SK-N-SH treated with all-trans-retinoic acid at 6 μM for 48 hours (cell line): ENCODE measurements at regions not wholly inside any gene's neighbourhood (a gene's known extent, or its start where the extent isn't known, plus 50 kb on each side); places are given as distances from the start of the nearest gene placed in this dataset.

Experiments used
- CREB5 ChIP-seq: fragments of 250-450 bp; sonication (Bioruptor Pico); IDR thresholded peaks from 2 replicates; pipeline ENCODE4 v1.5.1; 2020; ENCODE audit warnings: low read depth, mild to moderate bottlenecking, moderate library complexity
- CSRNP3 ChIP-seq: fragments of 250-450 bp; sonication (Bioruptor Pico); IDR thresholded peaks from 2 replicates; pipeline ENCODE4 v1.5.1; 2021; ENCODE audit warnings: mild to moderate bottlenecking, moderate library complexity
- ESRRG ChIP-seq: fragments of 250-450 bp; sonication (Bioruptor Pico); IDR thresholded peaks from 2 replicates; pipeline ENCODE4 v1.6.1; 2021; ENCODE audit warnings: mild to moderate bottlenecking
- GLIS3 ChIP-seq: fragments of 250-450 bp; sonication (Bioruptor Pico); IDR thresholded peaks from 2 replicates; pipeline ENCODE4 v1.5.0; 2020; ENCODE audit warnings: mild to moderate bottlenecking, moderate library complexity
- ISL1 ChIP-seq: fragments of 250-450 bp; sonication (Bioruptor Pico); IDR thresholded peaks from 2 replicates; pipeline ENCODE4 v2.1.2; 2022; ENCODE audit warnings: mild to moderate bottlenecking, moderate library complexity
- PATZ1 ChIP-seq: fragments of 250-450 bp; sonication (Bioruptor Pico); IDR thresholded peaks from 2 replicates; pipeline ENCODE4 v1.8.0; 2020; ENCODE audit warnings: mild to moderate bottlenecking, moderate library complexity, borderline replicate concordance
- PPARA ChIP-seq: fragments of 250-450 bp; sonication (Bioruptor Pico); IDR thresholded peaks from 2 replicates; pipeline ENCODE4 v1.5.0; 2020; ENCODE audit warnings: mild to moderate bottlenecking, borderline replicate concordance
- SNAI2 ChIP-seq: fragments of 250-450 bp; sonication (Bioruptor Pico); IDR thresholded peaks from 2 replicates; pipeline ENCODE4 v1.5.0; 2020; ENCODE audit warnings: mild to moderate bottlenecking, moderate library complexity
- TCF4 ChIP-seq: fragments of 250-450 bp; sonication (Bioruptor Pico); IDR thresholded peaks from 2 replicates; pipeline ENCODE4 v1.8.0; 2021; ENCODE audit warnings: mild to moderate bottlenecking, moderate library complexity, borderline replicate concordance
- ZC3H10 ChIP-seq: fragments of 250-450 bp; sonication (Bioruptor Pico); IDR thresholded peaks from 2 replicates; pipeline ENCODE4 v1.5.1; 2021; ENCODE audit warnings: mild to moderate bottlenecking, moderate library complexity
- ZFP30 ChIP-seq: fragments of 450-650 bp; formaldehyde crosslinking; IDR thresholded peaks from 2 replicates; pipeline ENCODE4 v1.5.0; 2022; ENCODE audit warnings: mild to moderate bottlenecking, moderate library complexity
- ZNF70 ChIP-seq: fragments of 450-650 bp; formaldehyde crosslinking; IDR thresholded peaks from 2 replicates; pipeline ENCODE4 v1.5.0; 2020; ENCODE audit warnings: mild to moderate bottlenecking, moderate library complexity
- ZNF8 ChIP-seq: fragments of 450-650 bp; formaldehyde crosslinking; IDR thresholded peaks from 2 replicates; pipeline ENCODE4 v1.5.0; 2020; ENCODE audit warnings: mild to moderate bottlenecking, moderate library complexity

DNA sequence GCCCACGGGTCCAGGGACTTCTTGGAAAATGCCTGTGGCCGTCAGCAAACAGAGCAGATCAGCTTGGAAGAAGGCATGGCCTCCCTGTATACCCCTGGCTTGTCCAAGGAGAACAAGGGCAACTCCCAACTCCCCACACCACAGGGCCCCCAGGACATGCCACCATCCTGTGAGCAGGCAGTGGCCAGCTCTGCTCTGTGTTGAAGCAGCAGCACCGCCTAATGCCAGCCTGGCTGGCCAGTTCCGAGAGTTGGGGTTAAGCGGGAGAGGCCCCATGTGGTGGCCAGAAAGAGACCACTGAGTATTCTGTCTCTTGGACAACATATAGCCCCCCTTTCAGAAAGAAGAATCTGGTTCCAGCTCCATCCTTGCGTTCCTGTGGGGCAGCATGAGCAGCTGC is 209.2 kb downstream of the CTTN start:
- TF ChIP-seq ESRRG (CRISPR knock-in tag) (no peak), ZNF70 (CRISPR knock-in tag) (no peak), ZC3H10 (CRISPR knock-in tag) (no peak), SNAI2 (CRISPR knock-in tag) (no peak), ZFP30 (CRISPR knock-in tag) (no peak), PATZ1 (no peak), PPARA (CRISPR knock-in tag) (no peak), TCF4 (CRISPR knock-in tag) (no peak), CREB5 (CRISPR knock-in tag) (no peak), ISL1 (CRISPR knock-in tag) (no peak), GLIS3 (CRISPR knock-in tag) (no peak), CSRNP3 (CRISPR knock-in tag) (no peak), ZNF8 (CRISPR knock-in tag) (no peak)
